ENCODE measurements at regions not wholly inside any gene's neighbourhood (a gene's known extent, or its start where the extent isn't known, plus 50 kb on each side); places are given as distances from the start of the nearest gene placed in this dataset.

- no peak for TF ChIP-seq TOX (CRISPR knock-in tag; IDR thresholded peaks at IDR 0.05; ENCODE audit: borderline replicate concordance)
- TF ChIP-seq, protein P1, sequence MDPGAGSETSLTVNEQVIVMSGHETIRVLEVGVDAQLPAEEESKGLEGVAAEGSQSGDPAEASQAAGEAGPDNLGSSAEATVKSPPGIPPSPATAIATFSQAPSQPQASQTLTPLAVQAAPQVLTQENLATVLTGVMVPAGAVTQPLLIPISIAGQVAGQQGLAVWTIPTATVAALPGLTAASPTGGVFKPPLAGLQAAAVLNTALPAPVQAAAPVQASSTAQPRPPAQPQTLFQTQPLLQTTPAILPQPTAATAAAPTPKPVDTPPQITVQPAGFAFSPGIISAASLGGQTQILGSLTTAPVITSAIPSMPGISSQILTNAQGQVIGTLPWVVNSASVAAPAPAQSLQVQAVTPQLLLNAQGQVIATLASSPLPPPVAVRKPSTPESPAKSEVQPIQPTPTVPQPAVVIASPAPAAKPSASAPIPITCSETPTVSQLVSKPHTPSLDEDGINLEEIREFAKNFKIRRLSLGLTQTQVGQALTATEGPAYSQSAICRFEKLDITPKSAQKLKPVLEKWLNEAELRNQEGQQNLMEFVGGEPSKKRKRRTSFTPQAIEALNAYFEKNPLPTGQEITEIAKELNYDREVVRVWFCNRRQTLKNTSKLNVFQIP (CRISPR knock-in tag; IDR thresholded peaks at IDR 0.05; ENCODE audit: borderline replicate concordance, low read depth): no peak
- no peak for TF ChIP-seq ARNTL (CRISPR knock-in tag; IDR thresholded peaks at IDR 0.05; ENCODE audit: borderline replicate concordance, low read depth)
- no peak for TF ChIP-seq ZNF8 (CRISPR knock-in tag; IDR thresholded peaks at IDR 0.05)
- no peak for TF ChIP-seq ESRRG (CRISPR knock-in tag; IDR thresholded peaks at IDR 0.05)
- TF ChIP-seq ZFP3 (CRISPR knock-in tag; IDR thresholded peaks at IDR 0.05): no peak
- ATAC-seq: no peak
Measured at GRCh38 chr20:19943061-19943521, 74.1 kb upstream of the NAA20 start.

DNA sequence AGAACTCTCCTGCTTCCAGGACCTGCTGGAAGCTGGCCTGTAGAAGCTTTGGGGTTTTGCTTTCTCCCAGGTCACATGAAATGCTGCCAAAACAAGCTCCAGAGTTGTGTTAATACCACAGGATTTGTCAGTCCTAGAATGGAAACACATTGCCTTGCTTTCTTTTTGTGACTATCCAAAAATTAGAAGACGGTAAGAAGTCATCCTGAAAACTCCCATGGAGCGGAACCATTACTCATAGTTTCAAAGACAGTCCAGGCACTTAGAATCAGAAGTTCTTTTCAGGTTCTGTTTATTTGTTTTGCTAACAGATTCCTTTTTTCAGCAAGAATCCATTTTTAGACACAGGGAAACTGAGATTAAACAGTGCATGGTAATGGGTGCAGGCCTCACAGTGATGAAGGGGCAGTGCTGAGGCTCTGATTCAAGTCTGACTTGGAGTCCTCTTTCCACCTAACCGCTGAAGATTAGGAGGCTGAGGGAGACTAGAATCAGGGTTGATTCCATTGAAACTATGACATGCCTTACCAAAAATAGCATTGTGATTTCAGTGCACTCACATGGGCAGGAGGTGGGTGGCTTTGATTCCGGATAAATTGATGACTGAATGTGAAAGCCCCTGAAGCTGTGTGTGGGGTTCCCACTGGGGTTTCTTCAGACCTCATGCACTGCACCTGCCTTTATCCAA, 72.2 kb upstream of the NAA20 start:
- TF ChIP-seq BACH2 (CRISPR knock-in tag; IDR thresholded peaks at IDR 0.05; ENCODE audit: borderline replicate concordance) (no peak), CSDC2 (CRISPR knock-in tag; IDR thresholded peaks at IDR 0.05) (no peak), GLIS3 (CRISPR knock-in tag; IDR thresholded peaks at IDR 0.05) (no peak), CREB5 (CRISPR knock-in tag; IDR thresholded peaks at IDR 0.05; ENCODE audit: low read depth) (no peak), ZNF565 (CRISPR knock-in tag; conservative IDR thresholded peaks at IDR 0.05; ENCODE audit: low read depth) (no peak), ZNF8 (CRISPR knock-in tag; IDR thresholded peaks at IDR 0.05) (no peak)
- TF ChIP-seq, protein P2, sequence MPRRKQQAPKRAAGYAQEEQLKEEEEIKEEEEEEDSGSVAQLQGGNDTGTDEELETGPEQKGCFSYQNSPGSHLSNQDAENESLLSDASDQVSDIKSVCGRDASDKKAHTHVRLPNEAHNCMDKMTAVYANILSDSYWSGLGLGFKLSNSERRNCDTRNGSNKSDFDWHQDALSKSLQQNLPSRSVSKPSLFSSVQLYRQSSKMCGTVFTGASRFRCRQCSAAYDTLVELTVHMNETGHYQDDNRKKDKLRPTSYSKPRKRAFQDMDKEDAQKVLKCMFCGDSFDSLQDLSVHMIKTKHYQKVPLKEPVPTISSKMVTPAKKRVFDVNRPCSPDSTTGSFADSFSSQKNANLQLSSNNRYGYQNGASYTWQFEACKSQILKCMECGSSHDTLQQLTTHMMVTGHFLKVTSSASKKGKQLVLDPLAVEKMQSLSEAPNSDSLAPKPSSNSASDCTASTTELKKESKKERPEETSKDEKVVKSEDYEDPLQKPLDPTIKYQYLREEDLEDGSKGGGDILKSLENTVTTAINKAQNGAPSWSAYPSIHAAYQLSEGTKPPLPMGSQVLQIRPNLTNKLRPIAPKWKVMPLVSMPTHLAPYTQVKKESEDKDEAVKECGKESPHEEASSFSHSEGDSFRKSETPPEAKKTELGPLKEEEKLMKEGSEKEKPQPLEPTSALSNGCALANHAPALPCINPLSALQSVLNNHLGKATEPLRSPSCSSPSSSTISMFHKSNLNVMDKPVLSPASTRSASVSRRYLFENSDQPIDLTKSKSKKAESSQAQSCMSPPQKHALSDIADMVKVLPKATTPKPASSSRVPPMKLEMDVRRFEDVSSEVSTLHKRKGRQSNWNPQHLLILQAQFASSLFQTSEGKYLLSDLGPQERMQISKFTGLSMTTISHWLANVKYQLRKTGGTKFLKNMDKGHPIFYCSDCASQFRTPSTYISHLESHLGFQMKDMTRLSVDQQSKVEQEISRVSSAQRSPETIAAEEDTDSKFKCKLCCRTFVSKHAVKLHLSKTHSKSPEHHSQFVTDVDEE (CRISPR knock-in tag; IDR thresholded peaks at IDR 0.05): no peak
- ATAC-seq: no peak

GRCh38 chr20:19945732-19946670, 71.2 kb upstream of the NAA20 start:
- no peak for ATAC-seq
- TF ChIP-seq, protein P1 (CRISPR knock-in tag; IDR thresholded peaks at IDR 0.05; ENCODE audit: borderline replicate concordance, low read depth): no peak
- TF ChIP-seq GLIS3 (CRISPR knock-in tag; IDR thresholded peaks at IDR 0.05) (no peak), PPARA (CRISPR knock-in tag; IDR thresholded peaks at IDR 0.05; ENCODE audit: borderline replicate concordance) (no peak), ISL1 (CRISPR knock-in tag; IDR thresholded peaks at IDR 0.05) (no peak), TOX (CRISPR knock-in tag; IDR thresholded peaks at IDR 0.05; ENCODE audit: borderline replicate concordance) (no peak), ZNF8 (CRISPR knock-in tag; IDR thresholded peaks at IDR 0.05) (no peak), CREB5 (CRISPR knock-in tag; IDR thresholded peaks at IDR 0.05; ENCODE audit: low read depth) (no peak)
- TF ChIP-seq, protein P2 (CRISPR knock-in tag; IDR thresholded peaks at IDR 0.05): no peak
